Skin epidermis (tissue), 12 donors: ENCODE measurements at regions not wholly inside any gene's neighbourhood (a gene's known extent, or its start where the extent isn't known, plus 50 kb on each side); places are given as distances from the start of the nearest gene placed in this dataset.

ENCODE experiments used
- H3K27ac ChIP-seq, 21 experiments: fragments of 200-600 bp; sonication (generic) in 11 of 21; one replicate each; pipeline ENCODE4 v1.5.0; 2020; ENCODE audit warnings: mild to moderate bottlenecking in 3 of 21, inconsistent platforms in 2 of 21, moderate library complexity in 2 of 21
- H3K4me3 ChIP-seq, 7 experiments: fragments of 200-600 bp; sonication (generic) in 2 of 7; one replicate each; pipeline ENCODE4 v1.5.0; 2020; ENCODE audit warnings: inconsistent platforms in 2 of 7, mild to moderate bottlenecking in 2 of 7, moderate library complexity in 1 of 7

- Histone ChIP-seq H3K27ac (no peak overlapping the region), H3K4me3 (no peak overlapping the region)
Measured at GRCh38 chr13:107271227-107271626, 703.3 kb upstream of the ARGLU1 start.

GRCh38 chr13:107266657-107267056 is 698.7 kb upstream of the ARGLU1 start:
- H3K4me3 ChIP-seq, result no peak overlapping the region

GRCh38 chr13:107258599-107259187 is 690.8 kb upstream of the ARGLU1 start:
- Histone ChIP-seq H3K4me3 (no peak overlapping the region), H3K27ac (no peak overlapping the region)

More at GRCh38 chr13:107266657-107267056, 698.7 kb upstream of the ARGLU1 start:
- no peak overlapping the region for H3K27ac ChIP-seq

GRCh38 chr13:107254392-107254791 is 686.5 kb upstream of the ARGLU1 start:
- Histone ChIP-seq H3K4me3 (no peak overlapping the region), H3K27ac (no peak overlapping the region)

- Histone ChIP-seq H3K4me3 (no peak overlapping the region), H3K27ac (no peak overlapping the region)
Measured at GRCh38 chr13:107252428-107252827, 684.5 kb upstream of the ARGLU1 start.

- Histone ChIP-seq H3K27ac (no peak overlapping the region), H3K4me3 (no peak overlapping the region)
Measured at GRCh38 chr13:107252021-107252420, 684.1 kb upstream of the ARGLU1 start.

GRCh38 chr13:107251341-107251740 is 683.4 kb upstream of the ARGLU1 start:
- Histone ChIP-seq H3K27ac (no peak overlapping the region), H3K4me3 (no peak overlapping the region)

- no peak overlapping the region for H3K27ac ChIP-seq
Measured at GRCh38 chr13:107250628-107251027, 682.7 kb upstream of the ARGLU1 start.

GRCh38 chr13:107244241-107244640 is 676.3 kb upstream of the ARGLU1 start:
- no peak overlapping the region for H3K4me3 ChIP-seq
- no peak overlapping the region for H3K27ac ChIP-seq

More at GRCh38 chr13:107250628-107251027, 682.7 kb upstream of the ARGLU1 start:
- H3K4me3 ChIP-seq, result no peak overlapping the region

- no peak overlapping the region for H3K4me3 ChIP-seq
- H3K27ac ChIP-seq, result no peak overlapping the region
Measured at GRCh38 chr13:107242138-107242537, 674.2 kb upstream of the ARGLU1 start.

- no peak overlapping the region for H3K27ac ChIP-seq
Measured at GRCh38 chr13:107241381-107241780, 673.4 kb upstream of the ARGLU1 start.

GRCh38 chr13:107239213-107239612 is 671.3 kb upstream of the ARGLU1 start:
- H3K4me3 ChIP-seq, result no peak overlapping the region
- no peak overlapping the region for H3K27ac ChIP-seq

More at GRCh38 chr13:107241381-107241780, 673.4 kb upstream of the ARGLU1 start:
- no peak overlapping the region for H3K4me3 ChIP-seq

- Histone ChIP-seq H3K4me3 (no peak overlapping the region), H3K27ac (no peak overlapping the region)
Measured at GRCh38 chr13:107238262-107238981, 670.5 kb upstream of the ARGLU1 start.

GRCh38 chr13:107234319-107235073 is 666.6 kb upstream of the ARGLU1 start:
- no peak overlapping the region for H3K4me3 ChIP-seq
- no peak overlapping the region for H3K27ac ChIP-seq

- no peak overlapping the region for H3K4me3 ChIP-seq
- no peak overlapping the region for H3K27ac ChIP-seq
Measured at GRCh38 chr13:107233541-107233940, 665.6 kb upstream of the ARGLU1 start.

GRCh38 chr13:107231944-107232343 is 664.0 kb upstream of the ARGLU1 start:
- no peak overlapping the region for H3K27ac ChIP-seq
- H3K4me3 ChIP-seq, result no peak overlapping the region

GRCh38 chr13:107223867-107224266 is 655.9 kb upstream of the ARGLU1 start:
- Histone ChIP-seq H3K4me3 (no peak overlapping the region), H3K27ac (no peak overlapping the region)

GRCh38 chr13:107222597-107222996 is 654.7 kb upstream of the ARGLU1 start:
- Histone ChIP-seq H3K4me3 (no peak overlapping the region), H3K27ac (no peak overlapping the region)

GRCh38 chr13:107220245-107220644 is 652.3 kb upstream of the ARGLU1 start:
- Histone ChIP-seq H3K27ac (no peak overlapping the region), H3K4me3 (no peak overlapping the region)

- no peak overlapping the region for H3K27ac ChIP-seq
- H3K4me3 ChIP-seq, result no peak overlapping the region
Measured at GRCh38 chr13:107217251-107217650, 649.3 kb upstream of the ARGLU1 start.
